Ectodermal cell (in vitro differentiated cells): ENCODE measurements at regions not wholly inside any gene's neighbourhood (a gene's known extent, or its start where the extent isn't known, plus 50 kb on each side); places are given as distances from the start of the nearest gene placed in this dataset.

Source experiments
- H3K27ac ChIP-seq: 2 replicates; pipeline ENCODE4 v1.7.0; 2013; ENCODE audit warnings: mild to moderate bottlenecking, low read depth, low read length; ENCODE audit not compliant: insufficient read depth, poor library complexity, severe bottlenecking
- H3K27me3 ChIP-seq: 2 replicates; pipeline ENCODE4 v1.7.0; 2013; ENCODE audit warnings: mild to moderate bottlenecking, low read length; ENCODE audit not compliant: insufficient read depth, control insufficient read depth, poor library complexity, severe bottlenecking
- H3K36me3 ChIP-seq: one replicate; pipeline ENCODE4 v1.7.0; 2013; ENCODE audit warnings: low read length; ENCODE audit not compliant: control insufficient read depth, insufficient read depth
- H3K4me1 ChIP-seq: one replicate; pipeline ENCODE4 v1.7.0; 2013; ENCODE audit warnings: low read length; ENCODE audit not compliant: control insufficient read depth, insufficient read depth
- H3K4me3 ChIP-seq: 2 replicates; pipeline ENCODE4 v1.7.0; 2013; ENCODE audit warnings: low read depth, low read length, control low read depth; ENCODE audit not compliant: insufficient read depth
- H3K9me3 ChIP-seq: 2 replicates; pipeline ENCODE4 v1.7.0; 2013; ENCODE audit warnings: mild to moderate bottlenecking, low read length, moderate library complexity; ENCODE audit not compliant: control insufficient read depth
- WGBS, 2 experiments: methylation state at CpG; one replicate each; pipeline ENCODE4 v1.1.7; 2013; ENCODE audit warnings: missing lambda C conversion rate in 2 of 2; 5-methylcytosine and 5-hydroxymethylcytosine counted together

DNA sequence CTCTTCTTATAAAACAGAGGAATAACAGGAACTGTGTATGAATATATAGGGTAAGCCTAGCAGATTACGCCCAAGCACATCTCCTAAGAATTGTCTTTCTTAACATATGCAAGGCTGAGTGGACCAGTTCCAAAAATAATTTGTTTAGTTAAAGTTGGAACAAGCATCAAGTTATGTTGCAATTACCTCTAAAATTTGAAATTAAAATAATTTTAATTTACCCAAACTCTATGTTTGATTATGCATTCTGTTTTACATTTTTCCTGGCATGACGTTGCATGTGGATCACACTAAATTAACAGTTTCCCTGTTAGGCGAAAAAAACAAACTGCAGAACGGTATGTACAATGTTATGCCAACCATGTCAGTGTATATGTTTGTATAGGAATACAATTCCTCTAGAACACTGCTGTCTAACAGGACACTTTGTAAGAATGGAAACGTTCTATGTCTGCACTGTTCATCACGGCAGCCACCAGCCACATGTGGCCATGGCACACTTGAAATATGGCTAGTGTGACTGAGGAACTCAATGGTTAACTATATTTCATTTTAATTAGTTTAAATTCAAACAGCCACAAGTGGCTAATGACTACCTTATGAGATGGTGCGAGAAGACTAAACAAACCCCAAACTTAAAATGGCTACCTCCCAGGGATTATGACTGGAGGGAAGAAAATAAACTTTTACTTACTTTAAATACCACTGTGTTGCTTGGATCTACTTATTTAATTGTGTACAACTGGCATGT, 281.1 kb upstream of the KLF14 start:
- no peaks in the 10 kb centered on the region for H3K36me3 ChIP-seq
- H3K27me3 ChIP-seq: no peaks in the 10 kb centered on the region
- no peak overlapping the region for H3K4me3 ChIP-seq
- 93 to 96% methylated on average over 6 to 7 of the region's 7 CpGs for WGBS, 2 experiments
- no peaks in the 10 kb centered on the region for H3K4me1 ChIP-seq
- H3K27ac ChIP-seq: no peak overlapping the region
- H3K9me3 ChIP-seq: no peaks in the 10 kb centered on the region

DNA sequence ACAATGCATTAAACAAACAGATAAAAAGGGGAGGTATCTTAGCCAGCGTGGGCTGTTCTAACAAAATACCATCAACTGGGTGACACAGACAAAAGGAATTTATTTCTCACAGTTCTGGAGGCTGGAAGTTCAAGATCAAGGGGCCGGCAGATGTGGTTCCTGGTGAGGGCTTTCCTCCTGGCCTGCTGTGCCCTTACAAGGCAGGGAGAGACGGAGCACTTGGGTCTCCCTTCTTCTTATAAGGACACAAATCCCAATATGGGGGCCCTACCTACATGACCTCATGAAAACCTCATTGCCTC, 281.6 kb upstream of the KLF14 start:
- Histone ChIP-seq H3K27ac (no peak overlapping the region), H3K36me3 (no peaks in the 10 kb centered on the region), H3K27me3 (no peaks in the 10 kb centered on the region), H3K4me3 (no peak overlapping the region), H3K9me3 (no peaks in the 10 kb centered on the region), H3K4me1 (no peaks in the 10 kb centered on the region)
- WGBS, 2 experiments: 84 to 94% methylated on average over 3 of the region's 3 CpGs

DNA sequence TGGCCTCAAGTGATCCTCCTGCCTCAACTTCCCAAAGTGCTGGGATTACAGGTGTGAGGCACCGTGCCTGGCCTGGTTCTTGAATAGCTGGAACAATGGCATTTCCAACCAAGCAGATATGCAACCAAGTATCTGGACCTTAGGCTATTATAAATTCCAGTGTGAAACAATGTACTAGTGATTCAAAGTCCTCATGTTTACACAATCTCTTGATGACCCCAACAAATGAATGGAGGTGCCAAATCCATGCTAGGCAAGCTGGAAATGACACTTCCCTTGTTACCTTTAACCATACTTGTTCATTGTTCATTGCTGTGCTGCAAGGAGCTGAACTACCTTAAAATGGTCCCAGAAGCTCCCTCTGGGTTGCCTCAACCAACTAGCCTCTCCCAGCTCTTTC, 282.2 kb upstream of the KLF14 start:
- no peak overlapping the region for H3K27ac ChIP-seq
- H3K4me1 ChIP-seq: no peaks in the 10 kb centered on the region
- H3K4me3 ChIP-seq: no peak overlapping the region
- 83 to 97% methylated on average over 1 of the region's 1 CpG for WGBS, 2 experiments
- no peaks in the 10 kb centered on the region for H3K9me3 ChIP-seq
- no peaks in the 10 kb centered on the region for H3K36me3 ChIP-seq
- H3K27me3 ChIP-seq: no peaks in the 10 kb centered on the region

DNA sequence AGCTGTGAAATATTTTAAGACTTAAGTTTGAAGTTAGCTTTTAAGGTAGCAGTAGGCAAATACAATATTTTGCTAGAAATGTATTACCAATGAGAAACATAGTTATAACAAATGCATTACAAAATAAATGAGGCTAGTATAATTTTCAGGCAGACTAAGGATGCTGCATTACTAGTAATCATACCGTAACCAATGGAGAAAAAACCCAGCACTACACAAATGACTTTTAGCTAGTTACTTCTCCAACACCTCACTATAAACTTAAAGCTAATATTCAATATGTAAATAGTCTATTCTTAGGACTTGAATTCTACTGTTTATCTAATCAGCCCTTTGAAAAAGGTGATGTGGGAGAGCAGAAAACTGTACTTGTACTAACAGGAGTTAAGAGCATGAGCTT, 285.3 kb upstream of the KLF14 start:
- no peaks in the 10 kb centered on the region for H3K4me1 ChIP-seq
- H3K27ac ChIP-seq: no peak overlapping the region
- H3K4me3 ChIP-seq: no peak overlapping the region
- H3K9me3 ChIP-seq: no peaks in the 10 kb centered on the region
- no peaks in the 10 kb centered on the region for H3K27me3 ChIP-seq
- no peaks in the 10 kb centered on the region for H3K36me3 ChIP-seq
- WGBS, 2 experiments: 100% methylated on average over 1 of the region's 1 CpG

DNA sequence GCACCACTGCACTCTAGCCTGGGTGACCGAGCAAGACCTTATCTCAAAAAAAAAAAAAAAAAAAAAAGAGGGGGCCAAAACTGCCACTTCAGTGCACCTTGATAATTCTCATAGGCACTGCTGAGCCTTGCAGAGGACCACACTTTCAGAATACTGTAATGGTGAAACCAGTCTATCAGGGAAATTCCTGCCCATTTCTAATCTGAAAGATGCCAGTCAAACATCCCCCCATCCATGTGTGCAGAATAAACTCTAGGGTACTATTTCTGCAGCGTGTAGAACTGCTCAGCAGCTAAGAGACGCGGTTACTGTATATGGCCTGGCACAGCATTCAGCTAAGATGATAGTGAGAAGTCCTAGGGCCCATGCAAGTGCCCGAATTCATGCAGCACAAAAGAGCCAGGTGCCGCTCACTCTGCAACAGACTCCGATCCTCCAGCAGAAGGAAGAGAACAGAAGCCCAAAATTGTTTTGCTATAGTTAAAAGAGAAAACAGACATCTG, 286.8 kb upstream of the KLF14 start:
- 87 to 88% methylated on average over 7 of the region's 7 CpGs for WGBS, 2 experiments
- Histone ChIP-seq H3K27ac (no peak overlapping the region), H3K27me3 (no peaks in the 10 kb centered on the region), H3K36me3 (no peaks in the 10 kb centered on the region), H3K4me1 (no peaks in the 10 kb centered on the region), H3K4me3 (no peak overlapping the region), H3K9me3 (no peaks in the 10 kb centered on the region)

DNA sequence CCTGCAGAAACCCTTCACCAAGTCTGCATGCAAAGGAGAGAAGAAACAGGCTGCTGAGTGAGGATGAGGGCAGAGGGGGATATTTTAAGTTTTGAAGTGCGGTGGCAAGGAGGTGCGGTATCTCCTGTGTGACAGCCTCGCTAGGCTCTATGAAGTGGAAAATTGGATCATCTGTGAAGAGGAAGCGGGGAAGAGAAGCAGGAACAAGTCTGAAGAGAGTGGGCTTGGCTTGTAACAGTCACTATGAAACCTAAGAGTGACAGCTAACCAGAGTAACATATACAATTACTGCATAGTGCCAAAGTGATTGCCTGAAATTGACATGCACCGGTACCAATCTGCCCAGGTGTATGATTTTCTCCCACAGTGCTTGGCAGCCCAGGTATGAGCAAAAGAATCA, 287.5 kb upstream of the KLF14 start:
- no peaks in the 10 kb centered on the region for H3K4me1 ChIP-seq
- no peaks in the 10 kb centered on the region for H3K27me3 ChIP-seq
- 96 to 97% methylated on average over 5 of the region's 5 CpGs for WGBS, 2 experiments
- no peaks in the 10 kb centered on the region for H3K9me3 ChIP-seq
- H3K4me3 ChIP-seq: no peak overlapping the region
- H3K27ac ChIP-seq: no peak overlapping the region
- no peaks in the 10 kb centered on the region for H3K36me3 ChIP-seq

DNA sequence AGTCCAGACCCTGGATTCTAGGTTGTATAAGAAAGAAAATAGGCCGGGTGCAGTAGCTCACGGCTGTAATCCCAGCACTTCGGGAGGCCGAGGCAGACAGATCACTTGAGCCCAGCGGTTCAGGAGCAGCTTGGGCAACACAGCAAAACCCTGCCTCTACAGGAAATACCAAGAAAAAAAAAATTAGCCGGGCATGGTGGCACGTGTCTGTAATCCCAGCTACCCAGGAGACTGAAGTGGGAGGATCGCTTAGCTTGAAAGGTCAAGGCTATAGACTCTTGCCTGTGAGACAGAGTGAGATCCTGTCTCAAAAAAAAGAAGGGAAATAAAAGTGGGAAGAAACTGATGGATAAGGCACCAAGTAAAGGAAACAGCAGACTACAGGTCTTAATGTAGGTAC, 287.9 kb upstream of the KLF14 start:
- Histone ChIP-seq H3K27me3 (no peaks in the 10 kb centered on the region), H3K36me3 (no peaks in the 10 kb centered on the region), H3K4me3 (no peak overlapping the region), H3K9me3 (no peaks in the 10 kb centered on the region), H3K27ac (no peak overlapping the region), H3K4me1 (no peaks in the 10 kb centered on the region)
- WGBS, 2 experiments: 89 to 92% methylated on average over 8 of the region's 8 CpGs

DNA sequence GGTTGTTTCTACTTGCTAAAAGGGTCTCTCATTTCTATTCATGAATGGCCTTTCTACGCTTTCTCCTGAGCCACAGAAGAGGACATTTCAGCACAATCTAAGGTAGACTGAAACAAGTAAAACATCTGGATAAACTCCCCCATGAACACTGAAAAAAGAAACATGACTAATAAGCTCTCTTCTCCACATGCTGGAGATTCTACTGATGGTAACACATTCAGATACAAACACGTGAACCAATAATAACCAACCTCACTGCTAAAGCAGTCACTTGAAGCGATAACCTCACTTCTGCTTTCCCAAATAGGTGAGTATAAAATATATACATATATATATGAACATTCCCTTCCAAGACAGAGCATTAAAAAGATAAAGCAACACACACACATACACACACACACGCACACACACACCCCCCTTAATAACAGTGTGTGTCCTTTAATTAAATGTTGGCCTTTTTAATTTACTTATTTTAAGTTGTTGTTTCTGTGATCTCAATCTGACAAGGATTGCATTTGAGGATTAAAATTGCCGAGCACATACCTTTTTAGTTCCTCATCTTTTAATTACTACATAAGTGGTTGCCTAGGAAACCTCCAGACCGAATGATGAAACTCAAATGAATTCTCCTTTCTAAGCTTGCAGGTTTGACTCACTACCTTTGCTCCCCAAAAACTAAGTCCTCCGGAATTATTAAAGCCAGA, 292.4 kb upstream of the KLF14 start:
- Histone ChIP-seq H3K4me3 (no peak overlapping the region), H3K36me3 (no peaks in the 10 kb centered on the region), H3K4me1 (no peaks in the 10 kb centered on the region), H3K27ac (no peak overlapping the region), H3K27me3 (no peaks in the 10 kb centered on the region), H3K9me3 (no peaks in the 10 kb centered on the region)
- WGBS, 2 experiments: 92 to 95% methylated on average over 4 to 6 of the region's 7 CpGs

DNA sequence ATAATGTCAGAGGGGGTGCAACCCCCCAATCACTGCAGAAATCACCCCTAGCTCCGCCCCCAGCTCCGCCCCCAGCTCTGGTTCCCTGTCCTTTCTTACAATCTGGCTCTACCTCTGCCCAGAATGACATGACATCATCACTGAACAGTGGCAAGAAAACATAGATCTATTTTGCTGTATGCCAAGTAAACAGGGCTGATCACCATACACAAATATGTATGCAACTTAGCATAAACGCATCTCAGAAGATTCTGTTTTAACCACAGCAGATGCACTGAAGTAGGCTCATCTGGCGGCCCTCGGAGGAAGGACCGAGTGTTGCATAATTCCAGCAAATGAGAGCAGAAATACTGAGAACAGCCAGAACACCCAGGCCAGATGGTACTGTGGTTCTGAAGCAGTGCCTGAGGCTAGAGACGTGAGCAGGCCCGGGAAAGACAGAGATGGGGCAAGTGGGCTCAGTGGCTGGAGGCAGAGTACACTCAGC, 293.3 kb upstream of the KLF14 start:
- Histone ChIP-seq H3K36me3 (no peaks in the 10 kb centered on the region), H3K4me1 (no peaks in the 10 kb centered on the region), H3K4me3 (no peak overlapping the region), H3K9me3 (no peaks in the 10 kb centered on the region), H3K27ac (no peak overlapping the region), H3K27me3 (no peaks in the 10 kb centered on the region)
- WGBS, 2 experiments: 90 to 92% methylated on average over 8 of the region's 8 CpGs

DNA sequence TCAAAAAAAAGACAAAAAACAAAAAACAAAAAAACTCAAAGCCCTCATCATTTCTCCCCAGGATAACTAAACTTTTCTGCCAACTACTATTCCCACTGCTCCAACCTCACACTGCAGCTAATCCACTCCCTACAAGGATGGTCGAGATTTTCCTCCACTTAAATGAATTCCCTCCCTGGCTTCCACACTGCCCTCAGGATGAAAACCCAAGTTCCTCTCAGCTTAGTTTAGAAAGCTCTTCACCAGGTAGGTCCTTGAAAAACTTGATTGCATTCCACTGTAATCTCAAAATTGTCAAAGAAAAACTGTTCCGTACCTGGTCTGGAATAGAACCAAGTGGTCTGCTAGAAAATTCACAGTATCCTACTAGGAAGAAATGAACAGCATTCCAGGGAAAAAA, 294.3 kb upstream of the KLF14 start:
- Histone ChIP-seq H3K9me3 (no peaks in the 10 kb centered on the region), H3K36me3 (no peaks in the 10 kb centered on the region), H3K4me1 (no peaks in the 10 kb centered on the region), H3K27ac (no peak overlapping the region), H3K27me3 (no peaks in the 10 kb centered on the region), H3K4me3 (no peak overlapping the region)
- 89 to 92% methylated on average over 2 of the region's 2 CpGs for WGBS, 2 experiments
